A549 (cell line): ENCODE measurements at regions not wholly inside any gene's neighbourhood (a gene's known extent, or its start where the extent isn't known, plus 50 kb on each side); places are given as distances from the start of the nearest gene placed in this dataset.

Experiments used
- ATAC-seq, 2 experiments: fragments of 200-7000 bp in 1 of 2; fragments of >200 bp in 1 of 2; cut with Nextera tagmentation in 1 of 2; cut with Tn5 transposase in 1 of 2; 3 replicates each; pipeline versions ENCODE4 v1.8.0 to v1.9.1; 2018 to 2020; ENCODE audit warnings: mild to moderate bottlenecking in 1 of 2, moderate library complexity in 1 of 2
- CTCF ChIA-PET: fragments of 300-600 bp; sonication (Branson Sonifier 250); formaldehyde crosslinking; extraction: SDS; loops from one replicate; lab custom pipeline; 2021; ENCODE audit warnings: antibody characterized with exemption, inconsistent platforms; lab: Yijun Ruan, JAX
- POLR2A ChIA-PET: fragments of 350-600 bp; formaldehyde crosslinking; extraction: SDS; loops from one replicate; lab custom pipeline; 2021; ENCODE audit warnings: antibody characterized with exemption, inconsistent platforms; lab: Yijun Ruan, JAX
- DNase-seq, 2 experiments: peaks; one replicate each; pipeline versions ENCODE4 v3.0.0 to v3.0.0-alpha.2; 2011 to 2016; ENCODE audit warnings: low read depth in 1 of 2, low spot score in 1 of 2
- FAIRE-seq: peaks from 2 replicates; lab custom pipeline; 2011; peaks lifted over from hg19 to GRCh38; lab: Jason Lieb, UNC
- H3K27ac ChIP-seq, 2 experiments: fragments of >200 bp; sonication (Bioruptor Twin); formaldehyde crosslinking; 3 replicates each; pipeline ENCODE4 v1.5.1; 2016 to 2017
- H3K4me1 ChIP-seq: fragments of >200 bp; sonication (Bioruptor Twin); formaldehyde crosslinking; 3 replicates; pipeline ENCODE4 v1.6.1; 2016
- H3K4me2 ChIP-seq: fragments of >200 bp; sonication (Bioruptor Twin); formaldehyde crosslinking; 3 replicates; pipeline ENCODE4 v1.6.1; 2016
- H3K4me3 ChIP-seq: fragments of >200 bp; sonication (Bioruptor Twin); formaldehyde crosslinking; 3 replicates; pipeline ENCODE4 v1.5.1; 2016
- H3K9me3 ChIP-seq: fragments of >200 bp; sonication (Bioruptor Twin); formaldehyde crosslinking; 3 replicates; pipeline ENCODE4 v1.6.1; 2016
- BHLHE40 ChIP-seq: IDR thresholded peaks from 2 replicates; pipeline ENCODE4 v1.6.1; 2012; ENCODE audit warnings: low read depth, low read length, inconsistent platforms
- CBX2 ChIP-seq: fragments of 200-600 bp; sonication (generic); IDR thresholded peaks from 2 replicates; pipeline ENCODE4 v1.6.1; 2016; ENCODE audit warnings: low read depth, mild to moderate bottlenecking, borderline replicate concordance
- CHD4 ChIP-seq: fragments of 200-600 bp; sonication (generic); IDR thresholded peaks from 2 replicates; pipeline ENCODE4 v1.6.1; 2016; ENCODE audit warnings: antibody characterized with exemption, mild to moderate bottlenecking, borderline replicate concordance
- EHF ChIP-seq: fragments of 250-450 bp; sonication (Bioruptor Pico); IDR thresholded peaks from 2 replicates; pipeline ENCODE4 v1.5.0; 2020; ENCODE audit warnings: mild to moderate bottlenecking
- FOXS1 ChIP-seq: fragments of 250-450 bp; sonication (Bioruptor Pico); IDR thresholded peaks from 2 replicates; pipeline ENCODE4 v1.5.0; 2020; ENCODE audit warnings: mild to moderate bottlenecking, moderate library complexity
- HDAC2 ChIP-seq: fragments of 200-600 bp; sonication (generic); IDR thresholded peaks from 2 replicates; pipeline ENCODE4 v1.6.1; 2016
- HES2 ChIP-seq: fragments of >200 bp; sonication (Bioruptor Twin); formaldehyde crosslinking; IDR thresholded peaks from 2 replicates; pipeline ENCODE4 v1.6.1; 2016
- HEYL ChIP-seq: fragments of 250-450 bp; sonication (Bioruptor Pico); IDR thresholded peaks from 2 replicates; pipeline ENCODE4 v1.8.0; 2021; ENCODE audit warnings: mild to moderate bottlenecking, moderate library complexity
- HMGXB4 ChIP-seq: fragments of 250-450 bp; sonication (Bioruptor Pico); IDR thresholded peaks from 2 replicates; pipeline ENCODE4 v1.5.0; 2021; ENCODE audit warnings: mild to moderate bottlenecking, moderate library complexity, borderline replicate concordance
- JUNB ChIP-seq: fragments of >200 bp; sonication (Bioruptor Twin); formaldehyde crosslinking; IDR thresholded peaks from 2 replicates; pipeline ENCODE4 v1.6.1; 2016
- MAFK ChIP-seq: fragments of 450-650 bp; IDR thresholded peaks from 2 replicates; pipeline ENCODE4 v1.6.1; 2014; ENCODE audit not compliant: partially characterized antibody
- MAZ ChIP-seq: fragments of 150-350 bp; IDR thresholded peaks from 2 replicates; pipeline ENCODE4 v1.6.1; 2014; ENCODE audit warnings: antibody characterized with exemption, low read depth, low read length, borderline replicate concordance
- MYC ChIP-seq: IDR thresholded peaks from 2 replicates; pipeline ENCODE4 v1.6.1; 2012; ENCODE audit warnings: mild to moderate bottlenecking, inconsistent platforms, low read length, improper control_type of control experiment, borderline replicate concordance
- RARB ChIP-seq: fragments of 250-450 bp; sonication (Bioruptor Pico); IDR thresholded peaks from 2 replicates; pipeline ENCODE4 v1.8.0; 2021; ENCODE audit warnings: mild to moderate bottlenecking, moderate library complexity
- RCOR1 ChIP-seq: fragments of 150-350 bp; IDR thresholded peaks from 2 replicates; pipeline ENCODE4 v1.6.1; 2014; ENCODE audit warnings: antibody characterized with exemption, low read length, low read depth
- TFCP2L1 ChIP-seq: fragments of 250-450 bp; sonication (Bioruptor Pico); IDR thresholded peaks from 2 replicates; pipeline ENCODE4 v1.5.0; 2021; ENCODE audit warnings: mild to moderate bottlenecking
- TP53 ChIP-seq: fragments of 250-450 bp; sonication (Bioruptor Pico); IDR thresholded peaks from 2 replicates; pipeline ENCODE4 v1.5.0; 2021; ENCODE audit warnings: mild to moderate bottlenecking, moderate library complexity
- ZC3H11A ChIP-seq: fragments of 450-650 bp; IDR thresholded peaks from 2 replicates; pipeline ENCODE4 v1.6.1; 2014; ENCODE audit warnings: antibody characterized with exemption, mild to moderate bottlenecking
- ZNF302 ChIP-seq: fragments of 250-450 bp; sonication (Bioruptor Pico); IDR thresholded peaks from 2 replicates; pipeline ENCODE4 v1.9.0; 2021; ENCODE audit warnings: inconsistent platforms, mild to moderate bottlenecking, moderate library complexity
- ZSCAN20 ChIP-seq: fragments of 250-450 bp; sonication (Bioruptor Pico); IDR thresholded peaks from 2 replicates; pipeline ENCODE4 v1.8.0; 2022; ENCODE audit warnings: mild to moderate bottlenecking, moderate library complexity
- WGBS: methylation state at CpG from one replicate; pipeline ENCODE4 v1.1.6; 2017; ENCODE audit errors: missing lambda C conversion rate; 5-methylcytosine and 5-hydroxymethylcytosine counted together
- TF ChIP-seq, protein P1 (sequence below): fragments of 250-450 bp; sonication (Bioruptor Pico); IDR thresholded peaks from 2 replicates; pipeline ENCODE4 v1.5.0; 2020; ENCODE audit warnings: low read depth, mild to moderate bottlenecking, moderate library complexity

- no peak for TF ChIP-seq MAZ
- TF ChIP-seq ZSCAN20 (CRISPR knock-in tag) = no peak
- TF ChIP-seq MYC = no peak
- TF ChIP-seq RCOR1 = no peak
- no peak for TF ChIP-seq CBX2
- no peak for TF ChIP-seq TFCP2L1 (CRISPR knock-in tag)
- peak; percentile 49 for TF ChIP-seq MAFK
- no peak for TF ChIP-seq HMGXB4 (CRISPR knock-in tag)
- ChIA-PET POLR2A (no interaction called here), CTCF (interaction anchor here (4.3 kb wide), 1 partner anchor 12 kb away, joined by 19 read pairs; no protein-coding TSS in a partner anchor)
- Histone ChIP-seq H3K9me3 (no peaks in the 10 kb centered on the region), H3K4me3 (no peak overlapping the region), H3K27ac (no peak overlapping the region), H3K4me1 (no peaks in the 10 kb centered on the region), H3K4me2 (no peak overlapping the region)
- no peak for FAIRE-seq
- ATAC-seq = no peak
- DNase-seq = no peak
Measured at GRCh38 chr6:74103417-74103816, 407.4 kb downstream of the CD109 start.

GRCh38 chr6:74100719-74101287, 404.8 kb downstream of the CD109 start:
- TF ChIP-seq TP53 (CRISPR knock-in tag) (no peak), RCOR1 (no peak), MAFK (peak; percentile 65)
- TF ChIP-seq, all 56 proteins: peak for 1
- DNase-seq = no peak
- POLR2A ChIA-PET = no interaction called here
- CTCF ChIA-PET = interaction anchor here (4.3 kb wide), 1 partner anchor 9 kb away, joined by 19 read pairs; no protein-coding TSS in a partner anchor
- no peak for FAIRE-seq
- Histone ChIP-seq H3K4me2 (no peak overlapping the region), H3K4me1 (no peaks in the 10 kb centered on the region), H3K27ac (no peak overlapping the region), H3K9me3 (no peaks in the 10 kb centered on the region), H3K4me3 (no peak overlapping the region)
- ATAC-seq = no peak

- ChIA-PET CTCF (interaction anchor here (1.8 kb wide), 1 partner anchor 1114 kb away, joined by 7 read pairs; no protein-coding TSS in a partner anchor), POLR2A (no interaction called here)
- H3K4me3 ChIP-seq = no peak overlapping the region
- no peak overlapping the region for H3K27ac ChIP-seq
- no peak overlapping the region for H3K4me2 ChIP-seq
- H3K4me1 ChIP-seq = no peaks in the 10 kb centered on the region
- ATAC-seq (no peak), DNase-seq (no peak), FAIRE-seq (no peak)
- no peaks in the 10 kb centered on the region for H3K9me3 ChIP-seq
- TF ChIP-seq CBX2 (no peak), BHLHE40 (no peak), JUNB (no peak), HEYL (no peak), EHF (CRISPR knock-in tag) (no peak), TP53 (CRISPR knock-in tag) (no peak)
- TF ChIP-seq, all 56 proteins: peak for 0
Measured at GRCh38 chr6:74096329-74096728, 400.3 kb downstream of the CD109 start.

- Histone ChIP-seq H3K9me3 (no peaks in the 10 kb centered on the region), H3K4me3 (no peak overlapping the region), H3K4me1 (no peaks in the 10 kb centered on the region), H3K27ac (no peak overlapping the region), H3K4me2 (no peak overlapping the region)
- DNase-seq (no peak), FAIRE-seq (no peak), ATAC-seq (no peak)
- 14% methylated on average over 1 of the region's 1 CpG for WGBS
- ChIA-PET CTCF (interaction anchor here (0.7 to 5.0 kb wide), 3 partner anchors 13 to 1114 kb away, joined by 3 to 84 read pairs (median 4); partner anchors contain the start of gene COL12A1), POLR2A (interaction anchor here (1.3 kb wide), 1 partner anchor 1113 kb away, joined by 3 read pairs; the partner anchor contains the start of gene COL12A1)
- TF ChIP-seq ZSCAN20 (CRISPR knock-in tag) = no peak
- TF ChIP-seq HDAC2 = no peak
- TF ChIP-seq ZNF302 (CRISPR knock-in tag) = no peak
- no peak for TF ChIP-seq RARB (CRISPR knock-in tag)
- TF ChIP-seq HES2 = no peak
- no peak for TF ChIP-seq FOXS1
- TF ChIP-seq, protein P1, sequence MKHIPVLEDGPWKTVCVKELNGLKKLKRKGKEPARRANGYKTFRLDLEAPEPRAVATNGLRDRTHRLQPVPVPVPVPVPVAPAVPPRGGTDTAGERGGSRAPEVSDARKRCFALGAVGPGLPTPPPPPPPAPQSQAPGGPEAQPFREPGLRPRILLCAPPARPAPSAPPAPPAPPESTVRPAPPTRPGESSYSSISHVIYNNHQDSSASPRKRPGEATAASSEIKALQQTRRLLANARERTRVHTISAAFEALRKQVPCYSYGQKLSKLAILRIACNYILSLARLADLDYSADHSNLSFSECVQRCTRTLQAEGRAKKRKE (CRISPR knock-in tag) = no peak
- TF ChIP-seq CHD4 = no peak
- TF ChIP-seq ZC3H11A = no peak
Measured at GRCh38 chr6:74093361-74093760, 397.4 kb downstream of the CD109 start.
